NT2/D1 (cell line): ENCODE measurements at regions not wholly inside any gene's neighbourhood (a gene's known extent, or its start where the extent isn't known, plus 50 kb on each side); places are given as distances from the start of the nearest gene placed in this dataset.

Experiments used
- DNase-seq: peaks from one replicate; pipeline ENCODE4 v3.0.0-alpha.2; 2011; ENCODE audit warnings: low read depth, low spot score
- H3K27me3 ChIP-seq: 2 replicates; pipeline ENCODE4 v1.6.0; 2011; ENCODE audit warnings: mild to moderate bottlenecking; ENCODE audit not compliant: insufficient read length, insufficient read depth
- H3K36me3 ChIP-seq: 2 replicates; pipeline ENCODE4 v1.6.1; 2011; ENCODE audit warnings: mild to moderate bottlenecking, low read length, mixed read lengths; ENCODE audit not compliant: insufficient read depth, insufficient read length
- H3K4me1 ChIP-seq: 2 replicates; pipeline ENCODE4 v1.5.1; 2011; ENCODE audit not compliant: insufficient read depth, insufficient read length
- H3K4me3 ChIP-seq: 2 replicates; pipeline ENCODE4 v1.5.1; 2011; ENCODE audit warnings: low read depth; ENCODE audit not compliant: insufficient read length
- H3K9ac ChIP-seq: 2 replicates; pipeline ENCODE4 v1.6.0; 2011; ENCODE audit warnings: low read depth; ENCODE audit not compliant: insufficient read length
- H3K9me3 ChIP-seq: 2 replicates; pipeline ENCODE4 v1.5.1; 2011; ENCODE audit warnings: mild to moderate bottlenecking, low read length; ENCODE audit not compliant: insufficient read depth
- SUZ12 ChIP-seq: IDR thresholded peaks from 2 replicates; pipeline ENCODE4 v1.6.1; 2011; ENCODE audit not compliant: insufficient read length, insufficient read depth; ENCODE audit errors: extremely low read depth
- YY1 ChIP-seq: IDR thresholded peaks from 2 replicates; pipeline ENCODE4 v1.6.1; 2011; ENCODE audit not compliant: insufficient read length, insufficient read depth
- ZNF274 ChIP-seq: IDR thresholded peaks from 2 replicates; pipeline ENCODE4 v1.6.1; 2011; ENCODE audit warnings: mild to moderate bottlenecking, low read depth, low read length

- DNase-seq: no peak
- Histone ChIP-seq H3K36me3 (no peaks in the 10 kb centered on the region), H3K4me1 (no peaks in the 10 kb centered on the region), H3K9me3 (no peaks in the 10 kb centered on the region), H3K4me3 (no peak overlapping the region), H3K9ac (no peak overlapping the region), H3K27me3 (no peaks in the 10 kb centered on the region)
- TF ChIP-seq ZNF274 (no peak), YY1 (no peak)
Observed at GRCh38 chr5:41610386-41610785, 100.0 kb upstream of the PLCXD3 start.

- no peak for DNase-seq
- H3K9me3 ChIP-seq: no peaks in the 10 kb centered on the region
- no peak overlapping the region for H3K9ac ChIP-seq
- no peaks in the 10 kb centered on the region for H3K4me1 ChIP-seq
- H3K4me3 ChIP-seq: no peak overlapping the region
- no peaks in the 10 kb centered on the region for H3K36me3 ChIP-seq
- no peak for TF ChIP-seq SUZ12
- TF ChIP-seq YY1: no peak
- TF ChIP-seq ZNF274: no peak
- no peaks in the 10 kb centered on the region for H3K27me3 ChIP-seq
Observed at GRCh38 chr5:41600731-41601130, 90.3 kb upstream of the PLCXD3 start.

- no peaks in the 10 kb centered on the region for H3K36me3 ChIP-seq
- no peak overlapping the region for H3K9ac ChIP-seq
- no peak for DNase-seq
- no peaks in the 10 kb centered on the region for H3K9me3 ChIP-seq
- no peaks in the 10 kb centered on the region for H3K4me1 ChIP-seq
- H3K4me3 ChIP-seq: no peak overlapping the region
- TF ChIP-seq SUZ12 (no peak), YY1 (no peak), ZNF274 (no peak)
- no peaks in the 10 kb centered on the region for H3K27me3 ChIP-seq
Observed at GRCh38 chr5:41598011-41598410, 87.6 kb upstream of the PLCXD3 start.

- Histone ChIP-seq H3K4me3 (no peak overlapping the region), H3K4me1 (no peaks in the 10 kb centered on the region), H3K9ac (no peak overlapping the region), H3K36me3 (no peaks in the 10 kb centered on the region), H3K9me3 (no peaks in the 10 kb centered on the region), H3K27me3 (no peaks in the 10 kb centered on the region)
- DNase-seq: no peak
- no peak for TF ChIP-seq ZNF274
- TF ChIP-seq SUZ12: no peak
- no peak for TF ChIP-seq YY1
Observed at GRCh38 chr5:41587668-41588067, 77.3 kb upstream of the PLCXD3 start.

GRCh38 chr5:41575110-41575779, 64.8 kb upstream of the PLCXD3 start:
- Histone ChIP-seq H3K9me3 (peaks cover 5% of the 10 kb centered on the region; the same call in 1 of the 2 replicates), H3K4me3 (no peak overlapping the region), H3K4me1 (no peaks in the 10 kb centered on the region), H3K9ac (no peak overlapping the region), H3K27me3 (no peaks in the 10 kb centered on the region), H3K36me3 (no peaks in the 10 kb centered on the region)
- DNase-seq: peak; percentile 20
- no peak for TF ChIP-seq SUZ12
- no peak for TF ChIP-seq YY1
- TF ChIP-seq ZNF274: no peak

- Histone ChIP-seq H3K27me3 (no peaks in the 10 kb centered on the region), H3K4me3 (no peak overlapping the region), H3K36me3 (no peaks in the 10 kb centered on the region), H3K9me3 (peaks cover 5% of the 10 kb centered on the region; the same call in 1 of the 2 replicates), H3K4me1 (no peaks in the 10 kb centered on the region), H3K9ac (no peak overlapping the region)
- TF ChIP-seq SUZ12: no peak
- TF ChIP-seq YY1: no peak
- no peak for TF ChIP-seq ZNF274
- DNase-seq: no peak
Observed at GRCh38 chr5:41574391-41574790, 64.0 kb upstream of the PLCXD3 start.
